ENCODE measurements at regions not wholly inside any gene's neighbourhood (a gene's known extent, or its start where the extent isn't known, plus 50 kb on each side); places are given as distances from the start of the nearest gene placed in this dataset.
"Not testable (repeated sequence)": the region's sequence is repeated elsewhere in the genome, so short reads cannot be mapped to it uniquely, and the experiment has no call there.

- peak; percentile 72 for DNase-seq
Measured at GRCh38 chr1:30525971-30526651, 197.3 kb downstream of the MATN1 start.

GRCh38 chr1:30525631-30525970 lies 197.8 kb downstream of the MATN1 start:
- DNase-seq = no peak

- DNase-seq = no peak
Measured at GRCh38 chr1:30524840-30525617, 198.4 kb downstream of the MATN1 start.

- DNase-seq = not testable (repeated sequence)
Measured at GRCh38 chr1:30524025-30524555, 199.3 kb downstream of the MATN1 start.

- DNase-seq = peak; percentile 93
Measured at GRCh38 chr1:30523055-30524020, 200.0 kb downstream of the MATN1 start.

- DNase-seq = peak; percentile 81
Measured at GRCh38 chr1:30522031-30523004, 201.1 kb downstream of the MATN1 start.

GRCh38 chr1:30521261-30521865 lies 202.0 kb downstream of the MATN1 start:
- DNase-seq = no peak

- DNase-seq = no peak
Measured at GRCh38 chr1:30520476-30520875, 202.9 kb downstream of the MATN1 start.

- DNase-seq = no peak
Measured at GRCh38 chr1:30519201-30519763, 204.1 kb downstream of the MATN1 start.

- no peak for DNase-seq
Measured at GRCh38 chr1:30518696-30519095, 204.7 kb downstream of the MATN1 start.

GRCh38 chr1:30518186-30518585 lies 205.2 kb downstream of the MATN1 start:
- DNase-seq = no peak

- DNase-seq = not testable (repeated sequence)
Measured at GRCh38 chr1:30517666-30518065, 205.7 kb downstream of the MATN1 start.

- DNase-seq = not testable (repeated sequence)
Measured at GRCh38 chr1:30517241-30517640, 206.1 kb downstream of the MATN1 start.

- no peak for DNase-seq
Measured at GRCh38 chr1:30516485-30516858, 206.9 kb downstream of the MATN1 start.

- no peak for DNase-seq
Measured at GRCh38 chr1:30515755-30516484, 207.5 kb downstream of the MATN1 start.

- DNase-seq = no peak
Measured at GRCh38 chr1:30514945-30515344, 208.4 kb downstream of the MATN1 start.

GRCh38 chr1:30514137-30514654 lies 209.2 kb downstream of the MATN1 start:
- no peak for DNase-seq

GRCh38 chr1:30513396-30514136 lies 209.8 kb downstream of the MATN1 start:
- DNase-seq = no peak

- no peak for DNase-seq
Measured at GRCh38 chr1:30512914-30513265, 210.5 kb downstream of the MATN1 start.

All from fibroblast of skin of right quadriceps (primary cell).